ENCODE measurements at regions not wholly inside any gene's neighbourhood (a gene's known extent, or its start where the extent isn't known, plus 50 kb on each side); places are given as distances from the start of the nearest gene placed in this dataset.

DNA sequence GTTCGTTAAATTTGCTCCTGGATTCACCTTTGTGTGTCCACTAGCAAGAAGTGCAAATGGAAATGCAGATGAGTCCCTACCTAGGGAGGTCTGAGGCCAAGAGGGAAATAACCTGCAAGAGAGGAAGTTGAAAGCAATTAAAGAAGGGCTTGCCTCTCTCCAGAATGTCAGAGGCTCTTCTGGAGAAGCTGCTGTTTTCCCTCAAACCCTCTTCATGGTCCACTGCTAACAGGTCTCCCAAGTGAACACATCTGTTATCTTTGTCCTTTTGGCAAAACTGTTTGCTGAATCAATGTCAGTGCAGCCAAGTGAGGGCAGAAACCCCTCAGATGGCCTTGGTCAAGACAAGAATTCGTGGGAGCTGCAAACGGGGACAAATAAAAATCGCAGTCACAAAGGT lies 177.3 kb upstream of the PLXNA2 start:
- DNase-seq = no peak

- no peak for DNase-seq
Measured at GRCh38 chr1:208423526-208423925, 179.3 kb upstream of the PLXNA2 start.

DNA sequence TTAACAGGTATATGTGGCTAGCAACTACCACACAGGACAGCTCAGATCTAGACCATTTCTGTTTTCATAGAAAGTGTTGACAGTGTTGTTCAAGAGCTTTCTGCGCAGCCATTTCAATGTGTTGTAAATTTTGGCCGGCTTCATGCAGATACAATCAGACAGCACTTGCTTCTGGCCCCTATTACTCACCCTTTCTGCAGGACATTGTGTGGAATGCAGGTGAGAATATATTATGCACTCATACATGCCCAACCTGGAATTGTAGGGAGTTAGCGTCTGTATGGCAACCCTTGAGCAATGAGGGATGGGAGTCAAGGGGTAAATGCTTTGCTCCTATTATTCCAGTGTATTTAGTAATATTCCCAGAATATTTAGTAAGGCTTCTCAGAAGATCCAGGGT lies 180.9 kb upstream of the PLXNA2 start:
- no peak for DNase-seq

DNA sequence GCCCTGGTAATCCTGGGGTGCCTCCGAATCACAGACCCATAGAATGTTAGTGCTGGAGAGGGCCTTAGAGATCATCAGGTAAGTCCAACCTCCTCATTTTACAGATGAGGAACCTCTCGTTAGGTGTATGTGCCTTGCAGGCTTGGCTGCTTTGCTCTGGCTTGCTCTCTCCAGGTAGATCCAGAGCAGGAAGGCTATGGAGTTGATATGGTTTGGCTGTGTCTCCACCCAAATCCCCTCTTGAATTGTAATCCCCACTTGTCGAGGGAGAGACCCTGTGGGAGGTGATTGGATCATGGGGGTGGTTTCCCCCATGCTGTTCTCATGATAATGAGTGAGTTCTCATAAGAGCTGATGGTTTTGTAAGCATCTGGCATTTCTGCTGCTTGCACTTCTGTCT lies 186.0 kb upstream of the PLXNA2 start:
- DNase-seq = no peak

DNA sequence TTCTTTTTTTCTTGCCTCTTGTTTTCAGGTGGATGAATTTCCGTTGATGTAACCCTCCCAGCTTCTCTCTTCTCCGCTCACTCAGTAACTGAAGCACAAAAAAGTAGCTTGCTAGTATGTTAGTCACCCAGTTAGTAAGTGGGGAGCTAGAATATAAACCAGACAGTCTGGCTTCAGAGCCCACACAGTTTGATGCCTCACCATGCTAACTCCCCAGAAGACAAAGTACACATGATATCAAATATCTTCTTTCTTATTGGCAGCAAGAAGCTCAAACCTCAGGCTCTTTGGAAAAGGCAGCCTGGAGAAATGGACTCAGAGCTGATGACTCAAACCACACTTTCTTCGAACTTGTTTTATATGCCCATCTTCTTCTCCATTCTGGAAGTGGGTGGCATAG lies 187.5 kb upstream of the PLXNA2 start:
- DNase-seq = no peak

DNA sequence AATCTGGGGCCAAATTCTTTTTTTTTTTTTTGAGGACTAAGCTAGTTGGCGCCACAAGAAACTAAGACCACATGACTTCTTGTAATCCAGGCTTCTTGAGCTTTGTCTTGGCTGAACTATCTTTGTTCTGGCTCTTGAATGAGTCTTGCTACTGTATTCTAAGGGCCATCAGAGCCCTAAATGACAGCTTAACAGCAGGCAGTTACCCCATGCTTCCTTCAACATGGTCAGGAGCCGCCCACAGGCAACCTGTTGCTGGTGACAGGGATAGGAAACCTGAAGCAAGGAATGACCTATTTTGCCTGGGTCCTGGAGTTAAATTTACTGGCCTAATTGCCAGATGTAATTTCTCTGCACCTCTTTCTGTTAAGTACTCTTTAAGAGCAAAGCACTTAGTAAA lies 188.2 kb upstream of the PLXNA2 start:
- DNase-seq = no peak

GRCh38 chr1:208433086-208433485 lies 188.9 kb upstream of the PLXNA2 start:
- no peak for DNase-seq

- no peak for DNase-seq
Measured at GRCh38 chr1:208433971-208434370, 189.8 kb upstream of the PLXNA2 start.

- DNase-seq = no peak
Measured at GRCh38 chr1:208437401-208437800, 193.2 kb upstream of the PLXNA2 start.

DNA sequence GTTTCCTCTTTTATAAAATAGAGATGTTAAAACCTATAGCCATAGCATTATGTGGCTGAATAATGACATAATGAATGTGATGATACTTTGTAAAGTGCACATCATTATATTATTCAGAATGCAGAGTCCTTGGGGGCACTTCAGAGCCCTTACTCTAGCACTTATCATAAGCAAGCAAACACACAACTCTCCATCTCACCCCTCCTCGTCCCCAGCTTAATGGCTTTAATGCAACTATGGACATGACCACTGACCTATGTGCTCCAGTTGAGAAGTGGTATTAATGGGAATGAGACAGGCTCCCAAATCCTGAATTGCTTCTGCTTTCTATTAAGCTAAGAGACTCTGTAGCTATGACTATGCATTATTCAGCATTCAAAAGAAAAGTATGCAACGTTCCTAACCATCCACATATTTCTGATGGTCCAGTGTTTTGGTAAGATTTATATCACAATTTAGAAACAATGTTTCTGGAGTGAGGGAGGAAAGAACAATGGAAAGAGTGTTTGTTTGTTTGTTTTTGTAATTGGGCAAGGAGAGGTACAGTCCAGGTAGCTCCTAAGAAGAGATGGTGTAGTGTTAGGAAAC lies 194.0 kb upstream of the PLXNA2 start:
- no peak for DNase-seq

GRCh38 chr1:208445758-208446203 lies 201.6 kb upstream of the PLXNA2 start:
- DNase-seq = no peak

- DNase-seq = no peak
Measured at GRCh38 chr1:208446271-208446691, 202.1 kb upstream of the PLXNA2 start.

GRCh38 chr1:208448425-208448824 lies 204.2 kb upstream of the PLXNA2 start:
- DNase-seq = no peak

- DNase-seq = no peak
Measured at GRCh38 chr1:208449951-208450350, 205.8 kb upstream of the PLXNA2 start.

DNA sequence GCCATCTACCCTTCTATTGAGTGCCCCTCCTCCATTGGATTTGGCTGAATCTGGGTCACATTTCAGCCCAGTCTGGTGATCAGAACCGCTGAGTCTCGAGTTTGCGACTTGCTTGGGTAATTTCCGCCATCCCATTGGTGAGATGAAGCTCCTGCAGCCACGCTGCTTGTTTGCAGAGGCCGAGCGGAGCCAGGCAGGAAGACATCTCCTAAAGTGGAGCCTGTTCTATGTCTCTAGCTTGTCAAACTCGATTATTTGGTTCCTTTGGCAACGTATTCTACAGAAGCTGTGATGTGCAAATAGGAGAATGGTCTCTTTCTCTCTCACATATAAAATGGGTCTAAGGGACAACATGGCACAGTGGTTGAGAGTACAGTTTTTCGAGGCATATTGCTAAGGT lies 206.8 kb upstream of the PLXNA2 start:
- DNase-seq = no peak

DNA sequence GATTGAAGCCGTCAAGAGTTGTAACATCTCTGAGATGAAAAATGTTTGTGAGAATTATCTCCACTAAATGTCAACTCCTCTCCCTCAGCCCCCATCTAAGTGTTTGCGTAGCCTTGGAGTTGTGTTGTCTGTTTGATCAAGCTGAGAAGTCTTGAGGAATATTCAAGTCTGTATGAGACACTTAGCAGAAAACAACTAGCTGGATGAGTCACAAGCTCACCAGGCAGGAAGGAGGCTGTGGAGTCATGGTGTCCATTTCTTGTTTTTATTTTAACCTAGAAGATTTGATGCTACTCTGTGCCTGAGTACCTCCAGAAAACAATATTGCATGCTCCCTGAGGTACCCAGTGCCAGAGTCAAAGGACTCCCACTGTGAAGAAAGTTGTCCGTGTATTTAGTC lies 211.6 kb upstream of the PLXNA2 start:
- DNase-seq = no peak

DNA sequence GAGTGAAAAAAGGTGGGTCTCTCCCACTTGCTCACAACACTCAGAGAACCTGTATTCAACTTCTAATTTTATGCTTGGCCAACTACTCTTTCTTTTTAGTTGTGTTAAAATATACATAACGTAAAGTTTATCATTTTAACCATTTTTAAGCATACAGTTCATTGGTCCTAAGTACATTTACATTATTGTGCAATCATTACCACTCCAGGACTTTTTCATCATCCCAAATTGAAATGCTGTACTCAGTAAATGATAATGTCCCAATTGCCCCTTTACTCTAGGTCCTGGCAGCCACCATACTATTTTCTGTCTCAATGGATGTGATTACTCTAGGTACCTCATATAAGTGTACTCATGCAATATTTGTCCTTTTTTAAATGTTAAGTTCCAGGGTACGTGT lies 212.3 kb upstream of the PLXNA2 start:
- DNase-seq = no peak

DNA sequence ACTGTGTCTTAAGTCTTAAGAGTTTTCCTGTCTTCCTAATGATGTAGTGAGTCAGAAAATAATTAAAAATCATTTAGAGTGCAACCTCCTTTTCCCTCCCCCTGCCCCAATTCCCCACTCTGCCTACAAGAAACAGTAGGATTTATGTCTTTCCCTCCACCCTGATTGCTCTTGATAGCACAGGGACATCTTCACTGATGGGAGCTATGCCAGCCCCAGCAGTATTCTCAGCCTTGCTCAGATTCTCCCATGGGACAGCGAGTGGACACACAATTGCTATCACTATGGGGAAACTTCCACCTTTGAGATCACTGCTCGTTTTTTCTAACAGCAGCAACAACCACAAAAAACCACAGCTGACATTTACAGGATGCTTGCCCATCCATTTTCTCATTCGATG lies 216.6 kb upstream of the PLXNA2 start:
- DNase-seq = no peak

GRCh38 chr1:208461680-208462079 lies 217.5 kb upstream of the PLXNA2 start:
- DNase-seq = no peak

- DNase-seq = no peak
Measured at GRCh38 chr1:208462761-208463160, 218.6 kb upstream of the PLXNA2 start.

GRCh38 chr1:208465266-208465665 lies 221.1 kb upstream of the PLXNA2 start:
- DNase-seq = no peak

DNA sequence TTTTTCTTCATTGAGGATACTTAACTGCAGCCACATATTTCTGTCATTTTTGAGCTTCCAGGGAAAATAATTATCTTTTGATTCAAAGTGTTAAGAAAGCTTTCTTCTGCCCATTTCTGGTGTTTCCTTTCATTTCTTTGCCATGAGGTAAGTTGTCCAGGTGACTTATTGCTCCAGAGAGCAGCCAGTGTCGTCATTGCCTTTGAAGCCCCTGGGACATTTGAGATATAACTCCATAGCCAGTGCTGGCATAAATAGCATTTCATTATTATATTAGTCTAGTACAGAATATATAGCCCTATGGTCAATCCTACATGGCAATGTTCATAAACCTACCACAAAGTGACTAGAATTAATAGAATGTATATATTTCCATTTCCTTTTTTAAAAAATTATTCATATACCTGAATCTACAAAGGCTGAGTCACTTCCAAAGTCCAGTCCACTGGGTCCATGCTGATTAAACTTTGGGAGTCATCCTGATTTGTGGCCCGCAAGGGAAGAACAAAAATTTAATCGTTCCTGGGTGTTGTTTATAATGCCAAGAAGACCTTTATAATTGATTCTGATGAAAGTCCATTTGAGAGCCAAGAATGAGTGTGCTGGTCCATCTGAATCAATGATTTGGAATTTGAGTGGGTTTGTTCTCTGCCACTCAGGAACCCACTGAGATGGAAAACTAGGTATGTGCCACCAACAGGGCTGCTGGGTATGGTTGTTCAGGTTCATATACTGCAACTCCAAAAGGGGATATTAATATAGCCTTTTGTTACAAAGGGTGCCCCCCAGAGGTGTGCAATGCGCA lies 221.8 kb upstream of the PLXNA2 start:
- no peak for DNase-seq

- no peak for DNase-seq
Measured at GRCh38 chr1:208467151-208467780, 223.1 kb upstream of the PLXNA2 start.

DNA sequence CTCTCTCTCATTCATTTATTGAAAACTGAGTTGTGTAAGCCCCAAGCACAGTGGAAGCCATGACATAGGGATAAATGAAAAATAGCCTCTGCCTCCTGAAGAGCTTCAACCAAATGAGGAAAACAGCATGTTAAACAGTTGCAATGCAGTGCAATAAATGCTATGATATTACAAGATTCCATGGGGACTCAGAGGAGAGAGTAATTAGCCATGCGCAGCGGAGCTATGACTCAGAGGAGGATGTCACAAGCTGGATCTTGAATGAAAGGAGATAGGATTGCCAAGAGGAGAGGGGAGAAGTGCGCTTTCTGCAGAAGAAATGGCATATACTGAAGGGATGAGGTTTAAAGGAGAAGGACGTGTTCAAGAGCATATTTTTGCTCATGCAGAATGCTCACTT lies 231.3 kb upstream of the PLXNA2 start:
- no peak for DNase-seq

All from activated effector memory CD4-positive, alpha-beta T cell treated with Interleukin-2 at 50 U/mL for 16 hours (primary cell).